GM19467 (cell line): ENCODE measurements at regions not wholly inside any gene's neighbourhood (a gene's known extent, or its start where the extent isn't known, plus 50 kb on each side); places are given as distances from the start of the nearest gene placed in this dataset.

Source experiments
- ATAC-seq: cut with Tn5 transposase; IDR thresholded peaks from one replicate; pipeline ENCODE4 v1.9.1; 2021; ENCODE audit warnings: mild to moderate bottlenecking, moderate library complexity; ENCODE audit not compliant: unreplicated experiment

- ATAC-seq = peak; percentile 12
Measured at GRCh38 chr12:46472893-46473633, 100.5 kb upstream of the SLC38A2 start.

DNA sequence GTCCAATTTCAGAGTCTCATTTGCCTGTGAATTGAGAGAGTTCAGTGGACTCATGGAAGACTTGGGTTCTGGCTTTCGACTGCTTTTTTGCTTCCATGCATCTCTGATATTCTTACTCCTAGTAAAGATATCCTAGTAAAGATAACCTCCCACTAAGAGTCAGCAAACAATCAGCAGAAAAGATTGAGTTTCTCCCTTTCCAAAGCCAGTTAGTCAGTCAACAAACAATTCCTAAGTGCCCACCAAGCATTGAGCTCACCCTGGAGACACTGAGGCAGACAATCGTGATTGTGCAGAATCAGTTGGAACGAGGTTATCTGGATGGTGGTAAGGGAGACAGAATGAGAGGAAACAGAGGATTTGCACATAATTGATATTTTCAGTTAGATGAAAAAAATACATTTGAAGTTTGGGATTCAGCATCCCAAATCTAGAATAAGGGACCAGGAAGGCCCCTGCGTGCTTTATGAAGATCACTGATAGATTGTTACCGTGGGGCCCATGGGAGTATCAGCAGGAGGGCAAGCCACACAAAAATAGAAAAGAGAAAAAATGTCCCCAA lies 99.7 kb upstream of the SLC38A2 start:
- ATAC-seq = no peak

DNA sequence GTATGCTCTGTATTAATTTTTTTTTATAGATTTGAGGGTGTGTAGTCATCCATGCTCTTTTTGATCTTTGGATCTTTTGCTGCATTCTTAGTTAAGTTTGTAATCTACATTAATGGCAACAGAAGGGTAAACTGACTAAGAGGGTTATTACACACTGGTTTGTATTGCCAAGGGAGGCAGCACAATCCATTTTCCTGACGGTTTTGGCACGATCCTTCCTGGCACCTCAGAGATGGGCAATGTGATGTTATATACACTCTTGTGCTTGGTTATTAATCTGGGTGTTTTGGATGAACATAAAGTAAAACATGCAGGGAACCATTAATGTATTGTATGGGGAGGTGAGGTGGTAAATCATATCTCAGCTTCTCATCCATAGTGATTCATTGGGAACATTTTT lies 98.8 kb upstream of the SLC38A2 start:
- ATAC-seq = no peak

DNA sequence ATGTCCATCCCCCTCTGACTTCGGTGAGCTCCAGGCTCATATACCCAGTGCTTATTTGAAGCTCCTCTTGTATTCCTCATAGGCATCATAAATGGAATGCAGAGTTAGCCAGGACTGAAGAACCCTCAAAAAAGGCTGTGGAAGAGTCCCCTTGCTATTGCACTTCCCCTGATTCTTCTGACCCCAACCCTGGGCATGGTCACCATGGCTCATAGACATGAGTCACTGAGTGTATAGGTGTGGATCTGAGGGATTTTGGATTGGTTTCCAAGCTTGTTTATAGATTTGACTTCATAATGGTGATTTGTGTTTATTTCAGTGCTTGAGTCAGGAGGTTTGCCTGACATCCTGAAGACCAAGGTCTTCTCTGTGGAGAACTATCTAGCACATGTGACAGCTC lies 98.4 kb upstream of the SLC38A2 start:
- no peak for ATAC-seq

- no peak for ATAC-seq
Measured at GRCh38 chr12:46470036-46470627, 97.6 kb upstream of the SLC38A2 start.

DNA sequence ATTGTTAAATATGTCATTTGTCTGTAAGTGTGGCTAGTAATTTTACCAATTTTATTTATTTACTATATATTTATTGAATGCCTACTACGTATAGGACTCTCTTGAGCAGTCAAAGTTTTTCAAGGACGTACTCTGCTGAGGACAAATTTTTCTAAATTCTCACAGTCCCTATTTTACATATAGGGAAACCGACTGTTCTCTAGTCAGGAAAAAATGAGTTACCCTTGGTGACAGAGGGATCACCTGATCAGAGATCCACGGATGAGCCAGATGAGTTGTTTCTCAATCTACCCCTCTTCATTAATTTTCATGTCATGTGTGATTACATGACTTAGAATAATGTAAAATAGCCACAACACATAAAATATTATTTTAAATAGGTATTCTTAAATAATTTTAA lies 96.2 kb upstream of the SLC38A2 start:
- ATAC-seq = no peak

- ATAC-seq = no peak
Measured at GRCh38 chr12:46468160-46468559, 95.6 kb upstream of the SLC38A2 start.

- ATAC-seq = no peak
Measured at GRCh38 chr12:46465307-46465706, 92.7 kb upstream of the SLC38A2 start.

DNA sequence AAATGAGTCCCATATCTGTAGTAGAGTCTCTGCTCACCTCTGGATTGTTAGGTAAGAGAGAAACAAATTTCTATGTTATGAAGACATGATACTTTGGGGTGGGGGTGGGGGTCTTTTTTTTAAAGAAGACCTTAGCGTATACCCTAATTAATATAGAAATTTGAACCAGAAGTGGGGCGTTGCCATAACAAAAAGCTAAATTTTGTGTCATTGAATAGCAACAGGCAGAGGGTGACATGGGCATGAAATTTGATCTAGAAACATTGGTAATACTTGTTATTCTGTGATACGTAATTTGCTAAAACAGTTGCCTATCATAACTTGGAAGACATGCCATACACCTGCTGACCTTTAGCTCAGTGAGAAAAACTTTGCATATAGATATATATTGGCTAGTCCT lies 92.3 kb upstream of the SLC38A2 start:
- no peak for ATAC-seq

DNA sequence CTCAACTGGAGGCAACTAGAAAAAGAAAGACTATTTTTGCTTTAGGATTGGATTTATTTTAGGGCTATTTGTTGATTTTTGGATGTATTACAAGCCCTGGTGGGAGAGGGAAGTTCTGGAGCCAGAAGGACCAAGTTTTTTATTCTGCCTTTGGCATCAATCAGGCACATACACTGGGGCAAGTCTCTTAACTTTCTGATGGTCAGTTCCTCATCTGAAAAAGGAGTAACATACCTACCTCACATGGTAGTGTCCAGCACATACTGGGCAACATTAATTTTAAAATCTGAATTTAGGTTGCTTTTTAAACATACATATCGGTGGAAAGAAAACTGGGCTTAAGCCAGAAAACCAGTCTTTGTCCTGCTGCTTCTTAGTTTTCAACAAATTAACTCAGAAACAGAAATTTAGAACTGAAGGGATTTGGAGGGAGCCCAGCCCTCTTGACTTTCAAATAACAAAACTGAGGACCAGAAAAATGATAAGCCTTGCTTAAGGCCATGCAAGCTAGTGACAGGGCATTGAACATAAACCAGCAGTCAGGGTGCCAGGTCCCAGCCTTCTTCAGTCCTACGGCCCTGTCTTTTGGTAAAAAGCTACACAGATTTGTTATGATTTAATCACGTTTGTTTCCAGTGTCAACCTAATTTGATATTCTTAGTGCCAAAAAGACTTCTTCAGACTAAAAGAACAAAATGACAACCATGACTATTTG lies 90.2 kb upstream of the SLC38A2 start:
- ATAC-seq = no peak

- no peak for ATAC-seq
Measured at GRCh38 chr12:46461907-46462640, 89.5 kb upstream of the SLC38A2 start.

GRCh38 chr12:46461459-46461858 lies 88.9 kb upstream of the SLC38A2 start:
- ATAC-seq = no peak

GRCh38 chr12:46460682-46461210 lies 88.2 kb upstream of the SLC38A2 start:
- ATAC-seq = no peak

- ATAC-seq = no peak
Measured at GRCh38 chr12:46459861-46460545, 87.4 kb upstream of the SLC38A2 start.

DNA sequence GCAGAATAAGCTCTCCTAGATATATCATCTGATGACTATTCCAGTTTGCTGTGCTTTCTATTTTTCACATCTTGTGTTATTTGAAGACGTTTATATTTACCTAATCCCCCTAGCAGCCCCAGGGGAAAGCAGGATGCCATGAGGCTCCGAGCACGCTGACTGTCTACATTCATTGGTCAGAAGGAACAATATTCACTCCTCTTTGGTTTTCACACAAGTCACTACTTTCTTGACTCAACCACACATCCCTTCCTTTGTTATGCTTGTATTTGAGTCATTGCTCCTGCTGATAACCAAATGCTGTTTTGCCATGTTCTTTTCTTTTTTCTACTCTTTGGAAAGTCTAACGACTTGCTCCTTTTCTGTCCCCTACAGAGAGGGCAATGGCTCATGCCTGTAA lies 86.5 kb upstream of the SLC38A2 start:
- ATAC-seq = no peak

- ATAC-seq = no peak
Measured at GRCh38 chr12:46458500-46459102, 86.0 kb upstream of the SLC38A2 start.

- no peak for ATAC-seq
Measured at GRCh38 chr12:46457958-46458357, 85.4 kb upstream of the SLC38A2 start.

DNA sequence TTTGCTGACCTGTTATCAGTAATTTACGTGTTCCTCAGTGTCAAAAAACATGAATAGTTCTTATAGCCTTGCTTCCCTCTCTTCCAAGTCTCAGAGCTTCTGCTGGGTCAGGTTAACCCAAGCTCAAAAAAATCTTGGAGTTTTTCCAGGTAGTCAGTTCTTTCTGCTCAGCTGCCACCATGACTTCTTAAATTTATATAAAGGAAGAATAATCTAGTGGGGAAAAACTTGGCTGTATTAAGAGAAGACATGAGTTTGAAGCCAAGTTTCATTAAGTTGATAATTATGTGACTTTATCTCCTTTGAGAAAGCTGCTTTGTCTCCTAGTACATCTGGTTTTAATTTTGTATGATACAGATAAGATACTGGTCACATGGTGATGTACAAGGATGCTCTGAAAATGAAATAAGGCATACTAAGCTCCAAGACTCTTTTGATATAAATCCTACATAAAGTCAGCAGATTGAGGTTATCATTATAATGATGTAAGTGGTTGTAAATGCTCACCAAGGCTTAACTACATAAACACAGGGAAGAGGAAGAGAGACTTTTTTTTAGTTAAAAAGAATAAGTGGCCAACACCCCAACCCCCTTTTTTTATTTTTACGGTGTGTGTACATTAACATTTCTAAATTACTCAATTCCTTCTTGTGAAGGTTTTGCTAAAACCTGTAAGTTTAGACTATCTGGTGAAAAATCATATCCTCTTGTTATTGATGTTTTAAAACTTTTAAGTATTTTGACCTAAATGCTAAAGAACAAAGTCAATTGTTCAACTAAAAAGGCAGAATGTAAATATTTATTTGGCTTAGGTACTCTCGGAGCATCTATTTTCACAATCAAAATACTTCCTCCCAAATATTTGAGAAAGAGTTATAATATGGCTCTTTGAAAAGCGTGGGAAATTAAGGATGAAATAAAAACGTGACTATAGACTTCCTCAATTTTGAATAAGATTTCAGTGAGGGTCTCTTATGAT lies 84.1 kb upstream of the SLC38A2 start:
- no peak for ATAC-seq
